HG02981 (cell line): ENCODE measurements at regions not wholly inside any gene's neighbourhood (a gene's known extent, or its start where the extent isn't known, plus 50 kb on each side); places are given as distances from the start of the nearest gene placed in this dataset.
"Not testable (repeated sequence)": the region's sequence is repeated elsewhere in the genome, so short reads cannot be mapped to it uniquely, and the experiment has no call there.

ENCODE experiments used
- ATAC-seq: cut with Tn5 transposase; IDR thresholded peaks from one replicate; pipeline ENCODE4 v1.9.1; 2021; ENCODE audit warnings: mild to moderate bottlenecking, moderate library complexity; ENCODE audit not compliant: unreplicated experiment

- ATAC-seq, result no peak
Observed at GRCh38 chr5:62206150-62206829, 99.7 kb upstream of the KIF2A start.

- ATAC-seq, result no peak
Observed at GRCh38 chr5:62208218-62208852, 97.7 kb upstream of the KIF2A start.

GRCh38 chr5:62211405-62211804 lies 94.6 kb upstream of the KIF2A start:
- no peak for ATAC-seq

GRCh38 chr5:62212648-62213047 lies 93.4 kb upstream of the KIF2A start:
- no peak for ATAC-seq

GRCh38 chr5:62214701-62215100 lies 91.3 kb upstream of the KIF2A start:
- ATAC-seq, result no peak

- not testable (repeated sequence) for ATAC-seq
Observed at GRCh38 chr5:62216603-62217002, 89.4 kb upstream of the KIF2A start.

- not testable (repeated sequence) for ATAC-seq
Observed at GRCh38 chr5:62217095-62217494, 88.9 kb upstream of the KIF2A start.

GRCh38 chr5:62218860-62219259 lies 87.1 kb upstream of the KIF2A start:
- ATAC-seq, result not testable (repeated sequence)

GRCh38 chr5:62221881-62222280 lies 84.1 kb upstream of the KIF2A start:
- not testable (repeated sequence) for ATAC-seq

- ATAC-seq, result not testable (repeated sequence)
Observed at GRCh38 chr5:62222305-62222704, 83.7 kb upstream of the KIF2A start.

- peak; percentile 88 for ATAC-seq
Observed at GRCh38 chr5:62223312-62223670, 82.7 kb upstream of the KIF2A start.

- not testable (repeated sequence) for ATAC-seq
Observed at GRCh38 chr5:62224987-62225601, 80.9 kb upstream of the KIF2A start.

- not testable (repeated sequence) for ATAC-seq
Observed at GRCh38 chr5:62230876-62231388, 75.1 kb upstream of the KIF2A start.

GRCh38 chr5:62231576-62231975 lies 74.4 kb upstream of the KIF2A start:
- ATAC-seq, result no peak

GRCh38 chr5:62232218-62232617 lies 73.8 kb upstream of the KIF2A start:
- ATAC-seq, result not testable (repeated sequence)

- ATAC-seq, result peak; percentile 76
Observed at GRCh38 chr5:62233083-62234046, 72.6 kb upstream of the KIF2A start.

GRCh38 chr5:62236593-62236992 lies 69.4 kb upstream of the KIF2A start:
- not testable (repeated sequence) for ATAC-seq

- not testable (repeated sequence) for ATAC-seq
Observed at GRCh38 chr5:62237944-62238343, 68.1 kb upstream of the KIF2A start.

GRCh38 chr5:62238584-62238983 lies 67.4 kb upstream of the KIF2A start:
- ATAC-seq, result not testable (repeated sequence)

- not testable (repeated sequence) for ATAC-seq
Observed at GRCh38 chr5:62240494-62240893, 65.5 kb upstream of the KIF2A start.

GRCh38 chr5:62242000-62242399 lies 64.0 kb upstream of the KIF2A start:
- ATAC-seq, result not testable (repeated sequence)
